Peyer's patch (tissue), 4 donors: ENCODE measurements at regions not wholly inside any gene's neighbourhood (a gene's known extent, or its start where the extent isn't known, plus 50 kb on each side); places are given as distances from the start of the nearest gene placed in this dataset.

ENCODE experiments used
- DNase-seq, 3 donors: peaks; one replicate each; pipeline ENCODE4 v3.0.0-alpha.2; 2017 to 2019
- H3K27ac ChIP-seq, 4 donors: fragments of 200-600 bp; sonication (generic); one replicate each; pipeline ENCODE4 v1.5.1; 2016 to 2019
- H3K27me3 ChIP-seq, 2 donors: fragments of 200-600 bp; sonication (generic); one replicate each; pipeline ENCODE4 v1.5.1; 2019
- H3K36me3 ChIP-seq, 3 donors: fragments of 200-600 bp; sonication (generic); one replicate each; pipeline ENCODE4 v1.5.1; 2016 to 2019
- H3K4me1 ChIP-seq, 4 donors: fragments of 200-600 bp; sonication (generic); one replicate each; pipeline ENCODE4 v1.5.1; 2016 to 2019
- H3K4me3 ChIP-seq, 4 donors: fragments of 200-600 bp; sonication (generic); 1 replicate in 3 of 4; 2 replicates in 1 of 4; pipeline ENCODE4 v1.5.1; 2016 to 2019; ENCODE audit warnings: mild to moderate bottlenecking in 1 of 4
- H3K9me3 ChIP-seq, 4 donors: fragments of 200-600 bp; sonication (generic); one replicate each; pipeline ENCODE4 v1.5.1; 2016 to 2019; ENCODE audit warnings: mild to moderate bottlenecking in 1 of 4
- CTCF ChIP-seq, 6 experiments: fragments of 450-650 bp in 4 of 6; fragments of 200-600 bp in 2 of 6; sonication (generic) in 1 of 6; IDR thresholded peaks; one replicate each; pipeline ENCODE4 v1.5.1; 2017 to 2019; ENCODE audit warnings: antibody characterized with exemption in 6 of 6, mild to moderate bottlenecking in 3 of 6, moderate library complexity in 1 of 6
- POLR2A ChIP-seq, 2 donors: fragments of 450-650 bp; IDR thresholded peaks; one replicate each; pipeline ENCODE4 v1.5.1; 2017; ENCODE audit warnings: antibody characterized with exemption in 2 of 2, mild to moderate bottlenecking in 2 of 2, moderate library complexity in 2 of 2

GRCh38 chr13:105213512-105213911, 1322.0 kb downstream of the EFNB2 start:
- DNase-seq, result no peak
- no peaks in the 10 kb centered on the region for H3K9me3 ChIP-seq
- H3K4me1 ChIP-seq, result no peaks in the 10 kb centered on the region
- H3K27me3 ChIP-seq, result no peaks in the 10 kb centered on the region
- no peaks in the 10 kb centered on the region for H3K36me3 ChIP-seq
- no peak overlapping the region for H3K4me3 ChIP-seq
- TF ChIP-seq CTCF (IDR thresholded peaks at IDR 0.05) (no peak), POLR2A (IDR thresholded peaks at IDR 0.05) (no peak)
- H3K27ac ChIP-seq, result no peak overlapping the region

GRCh38 chr13:105207572-105208293, 1327.7 kb downstream of the EFNB2 start:
- H3K4me3 ChIP-seq, result no peak overlapping the region
- no peaks in the 10 kb centered on the region for H3K4me1 ChIP-seq
- TF ChIP-seq POLR2A (IDR thresholded peaks at IDR 0.05) (no peak), CTCF (IDR thresholded peaks at IDR 0.05) (no peak)
- DNase-seq, result no peak
- H3K36me3 ChIP-seq, result no peaks in the 10 kb centered on the region
- H3K27ac ChIP-seq, result no peak overlapping the region
- no peaks in the 10 kb centered on the region for H3K9me3 ChIP-seq
- no peaks in the 10 kb centered on the region for H3K27me3 ChIP-seq

GRCh38 chr13:105202354-105202753, 1333.1 kb downstream of the EFNB2 start:
- DNase-seq, result no peak
- TF ChIP-seq CTCF (IDR thresholded peaks at IDR 0.05) (peak in 2 of 6 experiments; percentile 10 to 20), POLR2A (IDR thresholded peaks at IDR 0.05) (no peak)
- H3K36me3 ChIP-seq, result no peaks in the 10 kb centered on the region

GRCh38 chr13:105201351-105201750, 1334.1 kb downstream of the EFNB2 start:
- no peaks in the 10 kb centered on the region for H3K9me3 ChIP-seq
- H3K4me1 ChIP-seq, result no peaks in the 10 kb centered on the region
- H3K4me3 ChIP-seq, result no peak overlapping the region
- H3K27me3 ChIP-seq, result no peaks in the 10 kb centered on the region
- no peak for DNase-seq
- no peaks in the 10 kb centered on the region for H3K36me3 ChIP-seq
- no peak overlapping the region for H3K27ac ChIP-seq
- TF ChIP-seq CTCF (IDR thresholded peaks at IDR 0.05) (no peak), POLR2A (IDR thresholded peaks at IDR 0.05) (no peak)

More at GRCh38 chr13:105202354-105202753, 1333.1 kb downstream of the EFNB2 start:
- no peaks in the 10 kb centered on the region for H3K4me1 ChIP-seq
- H3K4me3 ChIP-seq, result no peak overlapping the region
- no peaks in the 10 kb centered on the region for H3K9me3 ChIP-seq
- H3K27me3 ChIP-seq, result no peaks in the 10 kb centered on the region
- no peak overlapping the region for H3K27ac ChIP-seq

- no peaks in the 10 kb centered on the region for H3K27me3 ChIP-seq
- TF ChIP-seq CTCF (IDR thresholded peaks at IDR 0.05) (no peak), POLR2A (IDR thresholded peaks at IDR 0.05) (no peak)
- H3K27ac ChIP-seq, result no peak overlapping the region
- no peaks in the 10 kb centered on the region for H3K9me3 ChIP-seq
- H3K4me1 ChIP-seq, result no peaks in the 10 kb centered on the region
- DNase-seq, result no peak
- H3K36me3 ChIP-seq, result no peaks in the 10 kb centered on the region
- no peak overlapping the region for H3K4me3 ChIP-seq
Observed at GRCh38 chr13:105200181-105200580, 1335.3 kb downstream of the EFNB2 start.
